GM06990 (cell line): ENCODE measurements at regions not wholly inside any gene's neighbourhood (a gene's known extent, or its start where the extent isn't known, plus 50 kb on each side); places are given as distances from the start of the nearest gene placed in this dataset.

Source experiments
- DNase-seq: peaks from one replicate; pipeline ENCODE4 v3.0.0-alpha.2; 2011; ENCODE audit not compliant: insufficient read length; ENCODE audit errors: extremely low read depth
- H3K27me3 ChIP-seq: replicated peaks from 2 replicates; pipeline ENCODE4 v1.6.0; 2011; ENCODE audit warnings: low read length; ENCODE audit not compliant: control insufficient read depth, insufficient read depth
- H3K36me3 ChIP-seq: 2 replicates; pipeline ENCODE4 v1.5.1; 2011; ENCODE audit warnings: low read length; ENCODE audit not compliant: control insufficient read depth, insufficient read depth
- H3K4me3 ChIP-seq: replicated peaks from 2 replicates; pipeline ENCODE4 v1.5.1; 2011; ENCODE audit warnings: low read depth, mild to moderate bottlenecking, control low read depth, low read length
- TF ChIP-seq, protein P1 (sequence below): IDR thresholded peaks from 2 replicates; pipeline ENCODE4 v1.5.1; 2011; ENCODE audit warnings: low read length, control low read depth, mild to moderate bottlenecking, inconsistent platforms; ENCODE audit not compliant: insufficient read depth, poor library complexity, severe bottlenecking

DNA sequence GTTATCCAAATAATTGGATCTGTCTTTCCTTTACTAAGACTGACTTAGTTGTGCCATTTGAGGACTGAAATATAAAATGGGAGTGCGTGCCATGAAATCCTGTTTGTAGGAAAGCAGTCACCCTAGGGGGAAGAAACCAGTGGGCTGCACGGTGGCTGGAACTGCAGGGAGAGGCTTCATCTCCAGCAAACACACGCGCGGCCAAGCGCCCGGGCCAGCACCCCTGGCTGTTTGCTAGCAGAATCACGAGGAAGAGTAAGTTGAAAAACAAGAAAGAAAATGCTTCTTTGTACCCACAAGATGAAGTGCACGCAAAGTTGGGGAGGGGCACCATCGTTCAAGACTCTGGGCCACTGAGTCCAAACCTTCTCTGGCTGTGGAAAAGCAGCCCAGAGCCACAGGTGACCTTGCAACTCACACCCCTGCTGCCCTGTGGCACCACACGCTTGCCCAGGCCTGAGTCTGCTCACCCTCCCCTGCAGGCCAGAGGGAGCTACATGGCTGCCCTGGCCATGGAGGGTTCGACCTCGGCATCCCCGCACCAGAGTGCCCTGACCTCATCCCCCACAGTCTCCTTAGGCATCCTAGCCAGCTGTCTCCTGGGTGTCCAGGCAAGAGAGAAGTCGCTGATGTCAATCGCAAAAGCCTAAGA lies 55.2 kb downstream of the IRX2 start:
- Histone ChIP-seq H3K4me3 (no peak overlapping the region), H3K36me3 (no peaks in the 10 kb centered on the region), H3K27me3 (no peaks in the 10 kb centered on the region)
- DNase-seq = no peak
- TF ChIP-seq, protein P1, sequence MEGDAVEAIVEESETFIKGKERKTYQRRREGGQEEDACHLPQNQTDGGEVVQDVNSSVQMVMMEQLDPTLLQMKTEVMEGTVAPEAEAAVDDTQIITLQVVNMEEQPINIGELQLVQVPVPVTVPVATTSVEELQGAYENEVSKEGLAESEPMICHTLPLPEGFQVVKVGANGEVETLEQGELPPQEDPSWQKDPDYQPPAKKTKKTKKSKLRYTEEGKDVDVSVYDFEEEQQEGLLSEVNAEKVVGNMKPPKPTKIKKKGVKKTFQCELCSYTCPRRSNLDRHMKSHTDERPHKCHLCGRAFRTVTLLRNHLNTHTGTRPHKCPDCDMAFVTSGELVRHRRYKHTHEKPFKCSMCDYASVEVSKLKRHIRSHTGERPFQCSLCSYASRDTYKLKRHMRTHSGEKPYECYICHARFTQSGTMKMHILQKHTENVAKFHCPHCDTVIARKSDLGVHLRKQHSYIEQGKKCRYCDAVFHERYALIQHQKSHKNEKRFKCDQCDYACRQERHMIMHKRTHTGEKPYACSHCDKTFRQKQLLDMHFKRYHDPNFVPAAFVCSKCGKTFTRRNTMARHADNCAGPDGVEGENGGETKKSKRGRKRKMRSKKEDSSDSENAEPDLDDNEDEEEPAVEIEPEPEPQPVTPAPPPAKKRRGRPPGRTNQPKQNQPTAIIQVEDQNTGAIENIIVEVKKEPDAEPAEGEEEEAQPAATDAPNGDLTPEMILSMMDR = no peak

DNA sequence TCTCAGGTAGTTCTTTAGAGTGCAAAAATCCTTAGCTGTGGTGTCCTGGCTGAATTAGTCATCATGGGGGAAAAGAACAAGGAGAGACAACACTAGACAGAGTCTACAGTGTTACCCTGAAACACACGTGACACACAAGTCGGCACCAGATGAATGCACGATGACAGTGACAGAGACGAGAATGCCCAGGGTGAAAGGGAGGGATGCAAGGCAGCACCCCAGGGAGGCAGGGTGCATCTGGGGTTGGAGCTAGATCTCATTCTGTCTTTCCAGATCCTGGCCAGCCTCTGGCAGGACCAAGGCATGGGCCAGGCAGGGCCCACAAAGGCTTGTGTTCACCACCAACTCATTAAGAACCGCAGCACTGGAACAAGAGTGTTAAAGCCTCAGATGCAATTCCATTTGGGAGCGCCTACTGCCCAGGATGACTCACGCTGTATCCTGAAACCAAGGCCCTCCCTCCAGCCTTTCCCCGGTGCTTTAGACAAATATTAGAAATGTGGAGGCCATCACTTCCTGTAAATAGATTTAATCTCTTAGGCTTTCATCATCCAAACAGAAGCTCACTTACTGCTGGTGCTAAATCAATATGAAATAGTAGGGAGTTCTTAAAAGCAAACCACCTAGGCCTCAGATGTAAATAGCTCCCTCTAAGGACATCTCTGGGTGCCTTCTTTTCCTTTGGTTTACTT lies 56.1 kb downstream of the IRX2 start:
- TF ChIP-seq, protein P1 = no peak
- no peak overlapping the region for H3K4me3 ChIP-seq
- no peaks in the 10 kb centered on the region for H3K27me3 ChIP-seq
- DNase-seq = no peak
- H3K36me3 ChIP-seq = no peaks in the 10 kb centered on the region

DNA sequence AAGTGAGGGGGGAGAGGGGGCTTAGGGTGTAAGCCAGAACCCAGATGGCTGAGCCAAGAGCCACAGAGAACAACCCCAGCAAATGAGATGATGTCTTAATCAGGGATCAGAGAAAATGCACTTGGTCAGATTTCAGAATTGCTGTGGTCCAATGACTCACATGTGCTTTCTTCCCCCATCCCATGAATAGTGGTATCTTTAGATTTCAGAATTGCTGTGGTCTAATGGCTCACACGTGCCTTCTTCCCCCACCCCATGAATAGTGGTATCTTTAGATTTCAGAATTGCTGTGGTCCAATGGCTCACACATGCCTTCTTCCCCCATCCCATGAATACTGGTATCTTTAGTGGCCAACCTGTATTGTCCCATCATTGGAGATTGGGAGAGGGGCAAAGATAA lies 59.9 kb downstream of the IRX2 start:
- DNase-seq = no peak
- no peaks in the 10 kb centered on the region for H3K27me3 ChIP-seq
- no peaks in the 10 kb centered on the region for H3K36me3 ChIP-seq
- H3K4me3 ChIP-seq = no peak overlapping the region
- TF ChIP-seq, protein P1 = no peak

DNA sequence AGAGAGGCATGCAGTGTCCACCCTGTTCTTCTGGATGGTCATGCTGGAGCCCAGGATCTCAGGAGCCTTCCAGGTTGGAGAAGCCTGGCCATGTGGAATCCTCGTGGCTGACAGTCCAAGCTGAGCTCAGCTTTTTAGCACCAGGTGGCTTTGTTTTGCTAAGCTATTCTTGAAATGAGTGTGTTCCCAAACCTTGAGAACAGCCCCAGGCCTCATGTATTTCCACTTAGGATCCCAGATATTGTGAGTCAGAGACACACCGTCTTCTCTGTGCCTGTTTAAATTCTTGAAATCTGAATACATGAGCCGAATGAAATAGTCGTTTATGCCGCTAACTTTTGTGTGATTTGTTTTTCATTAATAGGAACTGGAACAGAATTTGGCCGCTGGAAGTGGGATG lies 61.2 kb downstream of the IRX2 start:
- no peaks in the 10 kb centered on the region for H3K27me3 ChIP-seq
- no peak overlapping the region for H3K4me3 ChIP-seq
- no peak for DNase-seq
- H3K36me3 ChIP-seq = no peaks in the 10 kb centered on the region
- TF ChIP-seq, protein P1 = no peak

DNA sequence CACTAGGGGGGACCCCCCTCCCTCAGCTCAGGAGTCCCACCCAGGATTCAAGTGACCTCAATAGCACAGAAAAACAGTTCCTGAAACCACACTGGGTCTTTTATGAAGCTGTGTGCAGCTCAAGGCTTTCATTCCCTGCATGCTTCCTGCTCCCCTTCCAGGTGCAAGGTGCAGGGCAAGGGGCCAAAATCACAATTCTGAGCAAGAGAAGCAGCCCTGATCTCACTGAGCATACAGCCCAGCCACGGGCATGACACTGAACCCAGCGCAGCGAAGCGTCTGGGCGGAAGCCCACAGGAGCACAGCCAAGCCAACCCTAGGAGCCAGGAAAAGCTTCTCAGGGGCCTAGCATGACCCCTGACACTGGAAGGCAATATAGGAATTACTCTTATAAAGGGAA lies 62.9 kb downstream of the IRX2 start:
- H3K4me3 ChIP-seq = no peak overlapping the region
- TF ChIP-seq, protein P1 = no peak
- no peaks in the 10 kb centered on the region for H3K36me3 ChIP-seq
- no peak for DNase-seq
- H3K27me3 ChIP-seq = no peaks in the 10 kb centered on the region
